AG08396 (cell line): ENCODE measurements at regions not wholly inside any gene's neighbourhood (a gene's known extent, or its start where the extent isn't known, plus 50 kb on each side); places are given as distances from the start of the nearest gene placed in this dataset.
A peak's percentile ranks its signal among the peaks of the same experiment; 100 is the strongest.
"Not testable (repeated sequence)": the region's sequence is repeated elsewhere in the genome, so short reads cannot be mapped to it uniquely, and the experiment has no call there.

Experiments
- DNase-seq: peaks from one replicate; pipeline ENCODE4 v3.0.0; 2012; ENCODE audit warnings: low spot score, mixed read lengths

DNA sequence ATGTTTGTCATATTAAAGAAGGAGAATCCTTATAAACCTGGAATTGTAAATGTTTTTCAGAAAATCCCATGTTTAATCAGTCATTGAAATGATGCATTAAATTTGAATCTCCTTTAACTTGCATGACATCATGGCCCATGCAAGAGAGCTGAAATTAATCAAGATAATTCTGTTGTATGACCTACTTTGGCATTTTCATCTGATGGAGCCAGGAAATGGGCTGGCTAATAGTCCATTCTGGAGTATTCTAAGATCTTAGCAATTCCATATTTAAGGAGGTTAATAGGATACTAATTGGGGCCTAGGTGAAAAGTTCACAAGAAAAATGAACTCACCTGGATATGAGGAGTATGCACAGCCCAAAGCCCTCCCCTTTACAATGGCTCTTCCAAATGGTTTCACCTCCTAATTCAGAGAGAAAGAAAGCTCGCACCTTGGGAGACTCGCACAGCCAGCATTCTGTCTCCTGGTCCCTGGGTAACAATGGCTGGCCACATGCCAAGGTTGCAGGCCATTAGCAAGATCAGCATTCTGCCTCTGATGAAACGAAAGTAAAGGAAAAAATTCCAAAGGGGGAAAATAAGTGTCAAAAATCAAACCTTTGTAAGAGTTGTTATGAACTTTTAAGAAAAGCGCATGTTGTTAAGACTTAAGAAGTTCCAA lies 786.4 kb downstream of the MCTP2 start:
- DNase-seq, result no peak

- DNase-seq, result peak; percentile 35
Measured at GRCh38 chr15:95018888-95019545, 787.7 kb downstream of the MCTP2 start.

GRCh38 chr15:95019907-95020306 lies 788.5 kb downstream of the MCTP2 start:
- DNase-seq, result no peak

DNA sequence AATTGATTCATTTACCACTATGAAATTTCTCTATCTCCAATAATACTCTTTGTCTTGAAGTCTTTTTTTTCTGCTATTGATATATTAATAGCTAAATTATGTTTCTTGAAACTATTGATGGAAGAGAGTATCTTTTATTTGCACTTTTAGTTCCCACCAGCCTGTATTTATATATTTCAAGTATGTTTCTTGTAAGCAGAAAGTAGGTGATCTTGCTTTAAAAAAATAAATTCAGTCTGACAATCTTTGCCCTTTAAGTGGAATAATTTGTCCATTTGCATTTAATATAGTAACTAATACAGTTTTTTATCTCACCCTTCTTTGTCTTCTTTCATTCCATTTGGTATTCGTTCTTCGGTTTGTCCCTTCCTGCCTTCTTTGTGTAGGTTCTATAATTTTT lies 790.5 kb downstream of the MCTP2 start:
- DNase-seq, result no peak

- DNase-seq, result peak; percentile 12
Measured at GRCh38 chr15:95024351-95024750, 793.0 kb downstream of the MCTP2 start.

DNA sequence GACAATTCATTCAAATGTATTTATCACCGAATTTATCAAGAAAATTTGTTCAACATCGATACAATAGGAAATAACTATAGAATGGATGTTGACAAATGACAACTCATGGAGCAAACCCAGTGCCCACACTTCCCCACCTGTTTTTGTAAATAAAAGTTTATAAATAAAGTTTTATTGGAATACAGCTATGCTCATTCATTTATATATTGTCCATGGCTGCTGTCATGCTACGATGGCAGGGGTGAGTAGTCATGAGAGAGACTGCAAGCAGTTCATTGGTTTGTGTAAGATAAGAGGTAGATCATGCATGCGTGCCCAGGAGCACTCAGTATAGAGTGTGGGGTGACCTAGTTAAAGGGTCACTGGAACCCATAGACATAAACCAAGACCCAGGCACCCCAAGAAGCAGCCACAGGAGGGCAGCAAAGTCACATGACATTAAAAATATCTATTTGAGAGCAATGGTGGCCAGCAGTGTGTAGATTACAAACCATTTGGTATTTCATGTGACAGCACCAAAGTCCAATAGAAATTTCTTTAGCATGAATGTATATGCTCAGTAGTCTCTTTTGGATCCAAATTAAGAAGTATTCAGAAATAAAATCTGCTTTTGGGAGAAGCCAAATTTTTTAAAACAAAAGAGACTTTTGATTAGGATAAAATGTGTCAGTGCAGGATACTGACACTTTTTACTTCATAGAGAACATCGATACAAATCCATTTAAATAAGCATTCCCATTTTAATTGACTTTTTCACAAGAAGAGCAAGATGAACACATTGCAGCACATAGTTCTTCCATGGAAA lies 794.8 kb downstream of the MCTP2 start:
- peak; percentile 32 for DNase-seq

DNA sequence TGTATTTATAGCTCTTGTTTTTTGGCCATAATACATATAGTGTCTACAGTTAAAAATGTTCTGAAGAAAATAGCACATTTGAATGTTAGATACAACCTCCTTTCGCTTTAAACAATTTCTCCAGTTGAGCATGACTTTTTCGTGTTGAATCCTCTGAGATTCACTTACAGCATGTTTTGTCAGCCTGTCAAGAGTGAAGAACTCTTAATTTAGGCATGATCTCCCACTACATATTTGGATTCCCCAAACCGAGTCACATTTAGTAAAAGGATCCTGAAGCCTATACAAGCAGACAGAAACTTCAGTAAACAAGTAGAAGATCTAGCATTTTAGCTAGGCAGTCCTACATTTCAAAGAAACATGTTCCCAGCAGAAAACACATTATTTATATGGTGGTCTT lies 796.6 kb downstream of the MCTP2 start:
- DNase-seq, result no peak

- no peak for DNase-seq
Measured at GRCh38 chr15:95032156-95032555, 800.8 kb downstream of the MCTP2 start.

DNA sequence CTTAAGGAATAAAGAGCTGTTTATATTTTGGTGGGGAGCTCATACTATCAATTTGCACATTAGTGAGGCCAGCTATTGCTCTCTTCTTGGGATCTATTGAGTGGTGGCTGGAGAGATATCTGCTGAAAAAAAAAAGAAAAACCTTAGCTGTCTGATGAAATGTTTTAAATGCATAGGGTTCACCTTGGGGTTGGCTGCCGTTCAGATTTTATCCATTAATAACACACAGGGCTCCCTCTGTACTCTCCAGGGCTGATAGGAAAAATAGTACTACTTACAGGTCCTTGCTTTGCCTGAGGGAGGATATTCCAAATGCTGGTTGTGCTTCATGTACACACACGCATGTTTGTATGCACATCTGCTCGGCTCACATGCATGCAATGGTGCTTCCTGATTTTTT lies 803.7 kb downstream of the MCTP2 start:
- DNase-seq, result no peak

DNA sequence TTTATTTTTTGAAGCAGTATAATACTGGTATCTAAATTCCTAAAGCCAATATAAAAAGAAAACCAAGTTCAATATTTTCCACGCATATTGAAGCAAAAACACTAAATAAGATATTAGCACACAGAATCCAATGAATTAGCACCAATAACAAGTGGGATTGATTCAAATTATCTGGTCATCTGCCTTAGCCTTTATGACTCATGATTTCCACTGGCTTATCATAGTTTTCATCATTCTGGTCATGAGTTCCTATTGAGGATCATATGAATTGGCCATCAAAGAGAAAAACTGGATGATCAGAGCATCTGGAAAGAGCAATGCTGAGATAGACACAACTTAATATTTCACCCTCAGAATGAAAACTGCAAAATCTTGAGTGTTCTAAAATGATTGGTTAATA lies 809.9 kb downstream of the MCTP2 start:
- DNase-seq, result no peak

DNA sequence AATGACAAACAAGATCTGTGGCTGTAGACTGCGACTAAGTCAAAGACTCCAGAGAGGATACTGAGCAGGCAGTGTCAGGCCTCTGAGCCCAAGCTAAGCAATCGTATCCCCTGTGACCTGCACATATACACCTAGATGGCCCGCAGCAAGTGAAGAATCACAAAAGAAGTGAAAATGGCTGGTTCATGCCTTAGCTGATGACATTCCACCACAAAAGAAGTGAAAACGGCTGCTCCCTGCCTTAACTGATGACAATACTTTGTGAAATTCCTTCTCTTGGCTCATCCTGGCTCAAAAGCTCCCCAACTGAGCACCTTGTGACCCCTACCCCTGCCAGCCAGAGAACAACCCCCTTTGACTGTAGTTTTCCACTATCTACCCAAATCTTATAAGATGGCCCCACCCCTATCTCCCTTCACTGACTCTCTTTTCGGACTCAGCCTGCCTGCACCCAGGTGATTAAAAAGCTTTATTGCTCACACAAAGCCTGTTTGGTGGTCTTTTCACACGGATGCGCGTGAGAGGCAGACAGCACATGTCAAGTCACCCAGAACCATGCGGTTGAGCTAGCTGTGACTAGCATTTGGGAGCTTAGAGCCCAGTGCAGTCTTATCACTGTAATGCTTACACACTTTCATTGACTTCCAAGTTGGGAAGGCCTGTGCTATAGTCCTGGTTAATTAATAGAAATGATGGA lies 812.0 kb downstream of the MCTP2 start:
- DNase-seq, result not testable (repeated sequence)

DNA sequence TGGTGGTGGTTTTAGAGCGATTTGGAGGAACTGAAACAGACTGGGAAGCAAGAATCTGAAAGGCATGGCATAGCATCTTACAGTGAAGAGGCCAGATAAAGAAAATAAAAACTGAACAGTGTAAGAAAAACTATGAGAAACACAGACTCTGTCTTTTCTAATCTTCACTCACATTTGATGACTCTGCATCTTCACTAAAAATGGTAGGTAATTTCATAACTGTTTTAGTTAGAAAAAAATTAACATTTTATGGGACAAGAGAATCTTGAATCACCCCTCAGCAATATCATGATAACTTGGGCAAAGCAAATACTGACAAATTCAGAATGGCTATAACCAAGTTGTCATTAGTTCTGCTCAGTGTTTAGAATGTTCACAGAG lies 812.6 kb downstream of the MCTP2 start:
- DNase-seq, result no peak

GRCh38 chr15:95044745-95045417 lies 813.5 kb downstream of the MCTP2 start:
- DNase-seq, result no peak

DNA sequence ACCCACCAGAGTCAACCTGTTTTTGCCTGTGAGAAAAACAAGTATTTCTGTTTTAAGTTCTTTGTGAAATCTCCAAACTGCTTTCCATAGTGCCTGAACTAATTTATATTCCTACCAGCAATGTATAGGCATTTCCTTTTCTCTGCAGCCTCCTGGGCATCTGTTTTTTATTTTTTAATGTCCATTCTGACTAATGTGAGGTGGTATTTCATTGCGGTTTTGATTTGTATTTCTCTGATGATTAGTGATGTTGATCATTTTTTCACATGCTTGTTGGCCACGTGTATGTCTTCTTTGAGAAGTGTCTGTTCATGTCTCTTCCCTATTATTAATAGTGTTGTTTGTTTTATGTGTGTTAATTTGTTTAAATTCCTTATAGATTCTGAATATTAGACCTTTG lies 820.5 kb downstream of the MCTP2 start:
- DNase-seq, result no peak

- DNase-seq, result no peak
Measured at GRCh38 chr15:95059346-95059905, 828.1 kb downstream of the MCTP2 start.

GRCh38 chr15:95068701-95069521 lies 837.5 kb downstream of the MCTP2 start:
- no peak for DNase-seq

- no peak for DNase-seq
Measured at GRCh38 chr15:95075792-95076677, 844.7 kb downstream of the MCTP2 start.

- no peak for DNase-seq
Measured at GRCh38 chr15:95076678-95076990, 845.3 kb downstream of the MCTP2 start.

DNA sequence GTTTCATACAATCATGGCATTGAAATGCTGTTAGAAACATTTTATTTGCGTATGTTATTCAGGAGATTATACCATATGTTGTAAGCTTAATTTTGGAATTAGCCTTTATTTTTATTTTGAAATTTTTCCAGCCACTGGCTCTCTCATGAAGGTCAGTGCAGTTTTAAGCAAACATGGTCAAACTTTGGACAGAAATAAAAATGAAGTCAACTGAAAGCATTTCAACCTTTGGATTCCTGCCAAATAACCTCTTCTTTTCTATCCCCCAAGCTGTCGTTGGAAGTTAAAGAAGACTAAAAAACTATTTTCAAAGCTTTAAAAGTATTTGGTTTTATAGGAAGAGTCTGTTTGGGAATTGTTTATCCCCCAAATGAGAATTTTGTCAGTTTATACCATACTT lies 846.6 kb downstream of the MCTP2 start:
- DNase-seq, result no peak

GRCh38 chr15:95080228-95080627 lies 848.9 kb downstream of the MCTP2 start:
- not testable (repeated sequence) for DNase-seq
